ENCODE measurements at regions not wholly inside any gene's neighbourhood (a gene's known extent, or its start where the extent isn't known, plus 50 kb on each side); places are given as distances from the start of the nearest gene placed in this dataset.

- no peaks in the 10 kb centered on the region for H3K79me2 ChIP-seq (ENCODE audit: insufficient read depth, low read length)
- no peak overlapping the region for H3K27ac ChIP-seq (ENCODE audit: low read depth, low read length)
- no TSS peak for BruUV-seq (replicated peaks)
- CTCF ChIA-PET, result no interaction called here
- H2AFZ ChIP-seq (ENCODE audit: low read depth, low read length, poor library complexity, severe bottlenecking), result no peak overlapping the region
- H3K4me3 ChIP-seq (replicated peaks in 1 of 2; ENCODE audit: low read depth in 1 of 2, low read length in 2 of 2), result no peak overlapping the region
- no peak overlapping the region for H3K4me2 ChIP-seq (ENCODE audit: low read length)
- POLR2A ChIA-PET, result no interaction called here
- TF ChIP-seq MAX (IDR thresholded peaks at IDR 0.05) (no peak), EZH2phosphoT487 (IDR thresholded peaks at IDR 0.05; ENCODE audit: borderline replicate concordance) (no peak), POLR2A (IDR thresholded peaks at IDR 0.05; ENCODE audit: borderline replicate concordance, extremely low read depth, insufficient read depth, insufficient read length) (no peak), REST (IDR thresholded peaks at IDR 0.05; ENCODE audit: low read depth) (no peak), CTCF (IDR thresholded peaks at IDR 0.05 in 2 of 3, conservative IDR thresholded peaks at IDR 0.05 in 1 of 3; ENCODE audit: borderline replicate concordance in 1 of 3, insufficient read depth in 1 of 3, low read depth in 2 of 3, low read length in 2 of 3) (no peak), TCF7L2 (IDR thresholded peaks at IDR 0.05; ENCODE audit: borderline replicate concordance, extremely low read depth, insufficient read depth, insufficient read length) (no peak), ATF3 (IDR thresholded peaks at IDR 0.05) (no peak), ZFX (IDR thresholded peaks at IDR 0.05) (no peak), SP1 (IDR thresholded peaks at IDR 0.05; ENCODE audit: low read depth) (no peak), CEBPB (IDR thresholded peaks at IDR 0.05; ENCODE audit: low read depth) (no peak), SRF (IDR thresholded peaks at IDR 0.05; ENCODE audit: low read depth) (no peak), SIN3A (IDR thresholded peaks at IDR 0.05; ENCODE audit: low read depth) (no peak), ZNF274 (IDR thresholded peaks at IDR 0.05; ENCODE audit: low read depth, low read length) (no peak), CBX3 (IDR thresholded peaks at IDR 0.05; ENCODE audit: low read depth) (no peak), YY1 (IDR thresholded peaks at IDR 0.05; ENCODE audit: extremely low read depth, insufficient replicate concordance, low read depth, low read length) (no peak)
- H3K9me2 ChIP-seq (ENCODE audit: insufficient read depth), result no peaks in the 10 kb centered on the region
- no peaks in the 10 kb centered on the region for H3K36me3 ChIP-seq (ENCODE audit: control insufficient read depth in 1 of 2, insufficient read depth in 2 of 2, low read length in 2 of 2)
- DNase-seq (ENCODE audit: low read depth, low spot score) (no peak), ATAC-seq (no peak)
- no peaks in the 10 kb centered on the region for H3K27me3 ChIP-seq (ENCODE audit: insufficient read depth, low read length)
- RAD21 ChIA-PET (ENCODE audit: low non-redundant PET in 1 of 2, low total read pairs in 2 of 2, uncharacterized antibody in 2 of 2, unreplicated experiment in 2 of 2), result no interaction called here
- intact Hi-C loops (cut with micrococcal nuclease), result no loop called here
- no peaks in the 10 kb centered on the region for H4K20me1 ChIP-seq (ENCODE audit: insufficient read depth)
- H3K9ac ChIP-seq (ENCODE audit: low read length), result no peak overlapping the region
- H3K9me3 ChIP-seq (ENCODE audit: control insufficient read depth in 1 of 2, insufficient read depth in 1 of 2, low read depth in 1 of 2, low read length in 2 of 2), result no peaks in the 10 kb centered on the region
- peaks cover 0 to 4% of the 10 kb centered on the region in 2 experiments; a peak in 1 of 4 replicates for H3K4me1 ChIP-seq (ENCODE audit: control insufficient read depth in 1 of 2, insufficient read depth in 2 of 2, low read length in 2 of 2)
These were observed 562.2 kb upstream of the IMPG1 start for GRCh38 chr6:76634695-76635094.
